HepG2 (cell line): ENCODE measurements at regions not wholly inside any gene's neighbourhood (a gene's known extent, or its start where the extent isn't known, plus 50 kb on each side); places are given as distances from the start of the nearest gene placed in this dataset.

Experiments
- ATAC-seq: fragments of 200-7000 bp; cut with Tn5 transposase; 3 replicates; pipeline ENCODE4 v1.9.1; 2020; ENCODE audit warnings: mild to moderate bottlenecking, moderate library complexity
- BruUV-seq: library from RNA; stranded (reverse); fragments of 400-500 nt; replicated peaks from 2 replicates; lab custom pipeline; 2021; lab: Mats Ljungman, UMichigan
- CTCF ChIA-PET: fragments of 300-600 bp; formaldehyde crosslinking; extraction: SDS; loops from one replicate; lab custom pipeline; 2021; ENCODE audit warnings: low total read pairs, inconsistent platforms, low intra/inter-chr PET ratio; lab: Yijun Ruan, JAX
- POLR2A ChIA-PET: fragments of 350-600 bp; sonication (Branson Sonifier 250); formaldehyde crosslinking; loops from one replicate; lab custom pipeline; 2020; ENCODE audit warnings: antibody characterized with exemption, inconsistent platforms; lab: Yijun Ruan, JAX
- DNase-seq: peaks from one replicate; pipeline ENCODE4 v3.0.0-alpha.2; 2015; ENCODE audit warnings: low spot score
- FAIRE-seq: peaks from 3 replicates; lab custom pipeline; 2011; peaks lifted over from hg19 to GRCh38; lab: Jason Lieb, UNC
- H2AFZ ChIP-seq: one replicate; pipeline ENCODE4 v1.6.1; 2011; ENCODE audit warnings: low read length, inconsistent platforms
- H3K27ac ChIP-seq: fragments of 300-600 bp; 3 replicates; pipeline ENCODE4 v1.8.0; 2011; ENCODE audit warnings: mixed run types, mild to moderate bottlenecking, mixed read lengths, low read length, inconsistent platforms; ENCODE audit not compliant: insufficient read depth; ENCODE audit errors: extremely low read length
- H3K27me3 ChIP-seq, 2 experiments: fragments of 200-600 bp in 1 of 2; 2 replicates in 1 of 2; 3 replicates in 1 of 2; pipeline versions ENCODE4 v1.6.0 to v1.8.0; 2011; ENCODE audit warnings: low read length in 2 of 2, mild to moderate bottlenecking in 2 of 2, moderate library complexity in 2 of 2, inconsistent platforms in 1 of 2; ENCODE audit not compliant: insufficient read depth in 2 of 2, control insufficient read depth in 1 of 2
- H3K36me3 ChIP-seq, 2 experiments: fragments of 200-600 bp in 1 of 2; replicated peaks in 1 of 2; 2 replicates in 1 of 2; 3 replicates in 1 of 2; pipeline versions ENCODE4 v1.5.1 to v1.8.0; 2011; ENCODE audit warnings: low read length in 2 of 2, inconsistent platforms in 1 of 2; ENCODE audit not compliant: insufficient read depth in 2 of 2, control insufficient read depth in 1 of 2
- H3K4me1 ChIP-seq: 2 replicates; pipeline ENCODE4 v1.5.1; 2012; ENCODE audit warnings: low read length, inconsistent platforms; ENCODE audit not compliant: insufficient read depth
- H3K4me2 ChIP-seq: 2 replicates; pipeline ENCODE4 v1.6.0; 2011; ENCODE audit warnings: low read depth, low read length, inconsistent platforms
- H3K4me3 ChIP-seq, 3 experiments: fragments of 200-600 bp in 1 of 3; sonication (generic), shearing (Covaris generic) in 1 of 3; replicated peaks in 1 of 3; 2 replicates each; pipeline ENCODE4 v1.5.1; 2011 to 2016; ENCODE audit warnings: low read length in 3 of 3, inconsistent platforms in 2 of 3, low read depth in 2 of 3, mild to moderate bottlenecking in 2 of 3, control low read depth in 1 of 3, mixed read lengths in 1 of 3; ENCODE audit not compliant: insufficient read depth in 1 of 3
- H3K79me2 ChIP-seq: one replicate; pipeline ENCODE4 v1.6.1; 2011; ENCODE audit warnings: low read length, inconsistent platforms; ENCODE audit not compliant: insufficient read depth
- H3K9ac ChIP-seq: 2 replicates; pipeline ENCODE4 v1.6.0; 2011; ENCODE audit warnings: mild to moderate bottlenecking, low read depth, low read length, inconsistent platforms; ENCODE audit not compliant: insufficient read depth
- H3K9me3 ChIP-seq: 2 replicates; pipeline ENCODE4 v1.5.1; 2012; ENCODE audit warnings: mild to moderate bottlenecking, low read length
- H4K20me1 ChIP-seq: 2 replicates; pipeline ENCODE4 v1.6.0; 2011; ENCODE audit warnings: inconsistent platforms, mild to moderate bottlenecking, low read length, moderate library complexity; ENCODE audit not compliant: insufficient read depth
- AGO1 ChIP-seq: fragments of 200-400 bp; formaldehyde crosslinking; IDR thresholded peaks from 2 replicates; pipeline ENCODE4 v1.6.1; 2017; ENCODE audit warnings: mild to moderate bottlenecking, low read depth, low read length, moderate library complexity; ENCODE audit not compliant: poor library complexity, severe bottlenecking
- BRD4 ChIP-seq: sonication (generic); formaldehyde crosslinking; IDR thresholded peaks from 2 replicates; pipeline ENCODE4 v1.4.0; 2020; ENCODE audit warnings: missing genetic modification reagents
- CTCF ChIP-seq: sonication (generic); formaldehyde crosslinking; IDR thresholded peaks from 2 replicates; pipeline ENCODE4 v1.5.0; 2020; ENCODE audit warnings: mild to moderate bottlenecking, missing genetic modification reagents, moderate library complexity
- ETV5 ChIP-seq: IDR thresholded peaks from 2 replicates; pipeline ENCODE4 v1.6.1; 2018; ENCODE audit warnings: missing biosample characterization, missing genetic modification reagents, inconsistent platforms, borderline replicate concordance
- IRF1 ChIP-seq: sonication (generic); formaldehyde crosslinking; IDR thresholded peaks from 2 replicates; pipeline ENCODE4 v1.4.0; 2020; ENCODE audit warnings: low read depth, mild to moderate bottlenecking, missing genetic modification reagents
- MAF1 ChIP-seq: sonication (generic); formaldehyde crosslinking; IDR thresholded peaks from 2 replicates; pipeline ENCODE4 v1.5.0; 2020; ENCODE audit warnings: missing genetic modification reagents, borderline replicate concordance
- RXRB ChIP-seq: IDR thresholded peaks from 2 replicates; pipeline ENCODE4 v1.6.1; 2016; ENCODE audit warnings: borderline replicate concordance, missing genetic modification reagents, missing compliant biosample characterization
- SP2 ChIP-seq: sonication (generic); formaldehyde crosslinking; IDR thresholded peaks from 2 replicates; pipeline ENCODE4 v1.5.1; 2020; ENCODE audit warnings: mild to moderate bottlenecking, missing genetic modification reagents
- TBX2 ChIP-seq: sonication (generic); formaldehyde crosslinking; IDR thresholded peaks from 2 replicates; pipeline ENCODE4 v1.5.0; 2020; ENCODE audit warnings: missing genetic modification reagents, mild to moderate bottlenecking, borderline replicate concordance
- THAP11 ChIP-seq: IDR thresholded peaks from 2 replicates; pipeline ENCODE4 v1.6.1; 2016; ENCODE audit warnings: missing biosample characterization, missing genetic modification reagents
- ZBTB21 ChIP-seq: sonication (generic); formaldehyde crosslinking; IDR thresholded peaks from 2 replicates; pipeline ENCODE4 v1.4.0; 2020; ENCODE audit warnings: missing genetic modification reagents
- ZNF34 ChIP-seq: sonication (generic); formaldehyde crosslinking; IDR thresholded peaks from 2 replicates; pipeline ENCODE4 v1.4.0; 2020; ENCODE audit warnings: mild to moderate bottlenecking, missing genetic modification reagents, borderline replicate concordance
- ZNF567 ChIP-seq: sonication (generic); formaldehyde crosslinking; IDR thresholded peaks from 2 replicates; pipeline ENCODE4 v1.8.1; 2023; ENCODE audit warnings: mild to moderate bottlenecking, missing genetic modification reagents, borderline replicate concordance
- ZSCAN20 ChIP-seq: sonication (generic); formaldehyde crosslinking; IDR thresholded peaks from 2 replicates; pipeline ENCODE4 v1.4.0; 2020; ENCODE audit warnings: missing genetic modification reagents, mild to moderate bottlenecking, borderline replicate concordance
- WGBS: methylation state at CpG from one replicate; pipeline ENCODE4 v1.1.6; 2017; ENCODE audit warnings: low lambda C conversion rate; 5-methylcytosine and 5-hydroxymethylcytosine counted together
- in situ Hi-C: cut with HindIII; loops from 2 replicates; pipeline ENCODE4 v1.10.0; 2017; ENCODE audit warnings: low pct_unique_long_range_greater_than_20kb; ENCODE audit not compliant: extremely low pct_ligation_motif_present
- intact Hi-C: fragments of 100-400 bp; cut with micrococcal nuclease; formaldehyde crosslinking; loops from one replicate; pipeline ENCODE4 v1.10.0; 2022; ENCODE audit not compliant: unreplicated experiment

- TF ChIP-seq RXRB (CRISPR knock-in tag): 0 out of 2 replicates have a peak, but pooled peaks have one; percentile 26
- TF ChIP-seq BRD4 (CRISPR knock-in tag): 0 out of 2 replicates have a peak, but pooled peaks have one; percentile 32
- peak; percentile 22; the same call in 1 of the 2 replicates for TF ChIP-seq TBX2 (CRISPR knock-in tag)
- peak; percentile 55 for TF ChIP-seq ETV5 (CRISPR knock-in tag)
- TF ChIP-seq THAP11 (CRISPR knock-in tag): peak; percentile 43; the same call in 1 of the 2 replicates
- TF ChIP-seq IRF1 (CRISPR knock-in tag): no peak
- TF ChIP-seq, all 625 proteins: peak for 63
These were observed 358.4 kb downstream of the THBS2 start (continued) for GRCh38 chr6:168895102-168895812.

GRCh38 chr6:168892031-168892430 is 361.6 kb downstream of the THBS2 start:
- no peak for ATAC-seq
- H3K9ac ChIP-seq: no peak overlapping the region
- in situ Hi-C loops: no loop called here
- H3K4me1 ChIP-seq: peaks cover 14% of the 10 kb centered on the region
- no peaks in the 10 kb centered on the region for H3K9me3 ChIP-seq
- no peaks in the 10 kb centered on the region for H4K20me1 ChIP-seq
- H3K27ac ChIP-seq: no peak overlapping the region
- WGBS: no CpG with 5 or more reads among the region's 5 CpGs
- no peak overlapping the region for H3K4me2 ChIP-seq
- TF ChIP-seq AGO1 (no peak), ZBTB21 (CRISPR knock-in tag) (no peak), MAF1 (CRISPR knock-in tag) (no peak), ZNF34 (no peak), ZNF567 (CRISPR knock-in tag) (no peak), CTCF (CRISPR knock-in tag) (peak; percentile 18; the same call in 1 of the 2 replicates), SP2 (CRISPR knock-in tag) (no peak), ZSCAN20 (CRISPR knock-in tag) (no peak)
- CTCF ChIA-PET: no interaction called here
- BruUV-seq: no TSS peak
- no peak overlapping the region for H2AFZ ChIP-seq
- DNase-seq: no peak
- H3K27me3 ChIP-seq: peaks cover 4 to 52% of the 10 kb centered on the region in 2 experiments
- intact Hi-C loops: no loop called here
- H3K4me3 ChIP-seq: no peak overlapping the region
- no peaks in the 10 kb centered on the region for H3K79me2 ChIP-seq
- POLR2A ChIA-PET: no interaction called here
- no peaks in the 10 kb centered on the region for H3K36me3 ChIP-seq
- no peak for FAIRE-seq
